ENCODE measurements at regions not wholly inside any gene's neighbourhood (a gene's known extent, or its start where the extent isn't known, plus 50 kb on each side); places are given as distances from the start of the nearest gene placed in this dataset.

DNA sequence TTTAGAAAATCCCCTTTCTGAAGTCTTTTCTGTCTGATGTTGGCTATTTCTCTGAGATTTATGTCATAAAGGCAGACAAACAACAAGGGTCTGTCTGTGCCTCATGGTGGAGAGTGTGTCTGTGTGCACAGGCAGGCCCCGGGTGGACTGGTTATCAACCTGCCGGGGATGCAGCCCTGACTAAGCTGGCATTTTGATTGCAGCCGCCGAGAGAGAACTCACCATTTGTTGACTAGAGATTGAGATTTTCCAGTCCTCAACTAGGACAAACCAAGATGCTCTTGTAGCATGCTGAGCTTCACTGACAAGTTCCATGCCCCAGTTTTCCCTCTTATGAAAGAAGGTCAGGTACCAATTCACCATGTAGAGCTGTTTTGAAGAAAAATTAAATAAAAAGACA is 363.6 kb upstream of the CNR1 start:
- TF ChIP-seq, protein P1, sequence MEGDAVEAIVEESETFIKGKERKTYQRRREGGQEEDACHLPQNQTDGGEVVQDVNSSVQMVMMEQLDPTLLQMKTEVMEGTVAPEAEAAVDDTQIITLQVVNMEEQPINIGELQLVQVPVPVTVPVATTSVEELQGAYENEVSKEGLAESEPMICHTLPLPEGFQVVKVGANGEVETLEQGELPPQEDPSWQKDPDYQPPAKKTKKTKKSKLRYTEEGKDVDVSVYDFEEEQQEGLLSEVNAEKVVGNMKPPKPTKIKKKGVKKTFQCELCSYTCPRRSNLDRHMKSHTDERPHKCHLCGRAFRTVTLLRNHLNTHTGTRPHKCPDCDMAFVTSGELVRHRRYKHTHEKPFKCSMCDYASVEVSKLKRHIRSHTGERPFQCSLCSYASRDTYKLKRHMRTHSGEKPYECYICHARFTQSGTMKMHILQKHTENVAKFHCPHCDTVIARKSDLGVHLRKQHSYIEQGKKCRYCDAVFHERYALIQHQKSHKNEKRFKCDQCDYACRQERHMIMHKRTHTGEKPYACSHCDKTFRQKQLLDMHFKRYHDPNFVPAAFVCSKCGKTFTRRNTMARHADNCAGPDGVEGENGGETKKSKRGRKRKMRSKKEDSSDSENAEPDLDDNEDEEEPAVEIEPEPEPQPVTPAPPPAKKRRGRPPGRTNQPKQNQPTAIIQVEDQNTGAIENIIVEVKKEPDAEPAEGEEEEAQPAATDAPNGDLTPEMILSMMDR (conservative IDR thresholded peaks at IDR 0.05): no peak
- no peak for TF ChIP-seq EZH2 (IDR thresholded peaks at IDR 0.05; ENCODE audit: low read depth)
